ENCODE measurements at regions not wholly inside any gene's neighbourhood (a gene's known extent, or its start where the extent isn't known, plus 50 kb on each side); places are given as distances from the start of the nearest gene placed in this dataset.

GRCh38 chr1:91622616-91623015 lies 122.0 kb downstream of the CDC7 start:
- TF ChIP-seq TCF12 (IDR thresholded peaks at IDR 0.05; ENCODE audit: low read depth) (no peak), NFIC (IDR thresholded peaks at IDR 0.05) (no peak), TAF1 (IDR thresholded peaks at IDR 0.05; ENCODE audit: low read depth) (no peak), USF1 (IDR thresholded peaks at IDR 0.05) (no peak), RAD21 (IDR thresholded peaks at IDR 0.05; ENCODE audit: low read depth) (no peak)
